22Rv1 (cell line): ENCODE measurements at regions not wholly inside any gene's neighbourhood (a gene's known extent, or its start where the extent isn't known, plus 50 kb on each side); places are given as distances from the start of the nearest gene placed in this dataset.

ENCODE experiments used
- H3K27ac ChIP-seq: fragments of 450-650 bp; 2 replicates; pipeline ENCODE4 v1.5.1; 2017
- ZFX ChIP-seq: fragments of 450-650 bp; IDR thresholded peaks from 2 replicates; pipeline ENCODE4 v1.6.1; 2017; ENCODE audit warnings: antibody characterized with exemption, borderline replicate concordance
- TF ChIP-seq, protein P1 (sequence below): fragments of 450-650 bp; IDR thresholded peaks from 2 replicates; pipeline ENCODE4 v1.5.1; 2017; ENCODE audit warnings: mild to moderate bottlenecking

DNA sequence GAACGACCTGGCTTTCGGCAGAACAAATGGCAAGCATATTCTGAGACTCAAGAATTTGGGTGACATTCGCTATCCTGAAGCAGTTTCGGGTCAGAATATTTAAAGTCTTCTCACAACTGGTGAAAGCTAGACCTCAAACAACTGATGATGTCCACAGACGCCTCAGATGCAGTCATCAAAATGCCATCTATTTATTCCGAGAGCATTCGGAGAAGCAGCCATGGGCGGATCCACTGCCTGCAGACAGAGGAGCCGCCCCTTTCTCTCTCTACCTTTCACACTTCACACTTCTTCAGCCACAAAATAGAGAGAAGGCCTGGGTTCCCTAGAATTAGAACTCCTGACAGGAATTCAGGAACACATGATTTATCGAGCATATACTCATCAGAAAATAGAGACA, 65.8 kb upstream of the CREB1 start:
- H3K27ac ChIP-seq, result no peak overlapping the region
- TF ChIP-seq ZFX, result no peak
- TF ChIP-seq, protein P1, sequence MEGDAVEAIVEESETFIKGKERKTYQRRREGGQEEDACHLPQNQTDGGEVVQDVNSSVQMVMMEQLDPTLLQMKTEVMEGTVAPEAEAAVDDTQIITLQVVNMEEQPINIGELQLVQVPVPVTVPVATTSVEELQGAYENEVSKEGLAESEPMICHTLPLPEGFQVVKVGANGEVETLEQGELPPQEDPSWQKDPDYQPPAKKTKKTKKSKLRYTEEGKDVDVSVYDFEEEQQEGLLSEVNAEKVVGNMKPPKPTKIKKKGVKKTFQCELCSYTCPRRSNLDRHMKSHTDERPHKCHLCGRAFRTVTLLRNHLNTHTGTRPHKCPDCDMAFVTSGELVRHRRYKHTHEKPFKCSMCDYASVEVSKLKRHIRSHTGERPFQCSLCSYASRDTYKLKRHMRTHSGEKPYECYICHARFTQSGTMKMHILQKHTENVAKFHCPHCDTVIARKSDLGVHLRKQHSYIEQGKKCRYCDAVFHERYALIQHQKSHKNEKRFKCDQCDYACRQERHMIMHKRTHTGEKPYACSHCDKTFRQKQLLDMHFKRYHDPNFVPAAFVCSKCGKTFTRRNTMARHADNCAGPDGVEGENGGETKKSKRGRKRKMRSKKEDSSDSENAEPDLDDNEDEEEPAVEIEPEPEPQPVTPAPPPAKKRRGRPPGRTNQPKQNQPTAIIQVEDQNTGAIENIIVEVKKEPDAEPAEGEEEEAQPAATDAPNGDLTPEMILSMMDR, result no peak

DNA sequence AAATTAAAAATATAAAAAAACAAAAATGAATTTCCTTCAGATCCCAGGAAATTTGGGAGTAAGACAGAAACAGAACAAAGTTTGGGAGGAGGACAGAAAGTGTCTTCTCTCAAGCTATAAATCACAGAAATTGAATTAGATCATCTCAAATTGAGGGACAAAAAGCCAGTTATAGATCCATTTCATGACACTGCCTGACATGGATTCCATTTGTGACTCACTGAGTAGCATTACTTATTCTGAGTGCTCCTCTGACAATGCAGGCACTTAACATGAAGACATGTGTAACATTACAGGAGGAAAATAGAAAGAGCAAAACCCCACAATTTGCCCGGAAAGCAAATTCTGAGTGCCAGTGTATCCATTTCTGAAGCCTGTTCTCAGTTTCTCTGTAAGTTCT, 63.9 kb upstream of the CREB1 start:
- no peak overlapping the region for H3K27ac ChIP-seq
- TF ChIP-seq, protein P1, result no peak
- no peak for TF ChIP-seq ZFX

DNA sequence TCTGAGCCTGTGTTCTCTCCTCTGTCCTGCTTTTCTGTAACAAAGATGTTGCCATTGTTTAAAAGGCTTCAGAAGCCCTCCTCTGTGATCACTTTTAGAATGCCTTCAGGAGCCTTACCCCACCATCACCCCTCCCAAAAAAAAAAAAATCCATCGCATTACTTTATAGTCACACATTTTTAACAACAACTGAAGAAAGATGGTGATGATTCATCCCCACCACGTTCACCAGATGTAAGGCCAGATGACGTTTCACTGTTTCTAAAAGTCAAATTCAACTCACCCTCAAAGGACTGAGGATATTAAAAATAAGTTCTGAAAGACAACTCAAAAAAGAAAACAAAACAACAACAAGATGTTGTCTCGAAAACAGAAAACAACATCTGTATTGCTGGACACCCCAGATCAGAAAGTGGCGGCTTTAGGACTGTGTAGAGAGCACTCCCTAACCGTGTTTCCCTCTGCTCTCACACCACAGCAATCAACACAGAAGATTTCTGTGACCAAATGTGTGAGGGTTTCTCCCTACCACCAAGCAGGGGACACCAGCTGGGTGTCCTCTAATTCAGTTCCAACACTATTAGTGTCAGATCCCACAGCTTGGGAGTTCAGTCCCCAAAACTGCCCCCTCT, 61.9 kb upstream of the CREB1 start:
- no peak overlapping the region for H3K27ac ChIP-seq
- TF ChIP-seq, protein P1, result no peak
- TF ChIP-seq ZFX, result no peak

DNA sequence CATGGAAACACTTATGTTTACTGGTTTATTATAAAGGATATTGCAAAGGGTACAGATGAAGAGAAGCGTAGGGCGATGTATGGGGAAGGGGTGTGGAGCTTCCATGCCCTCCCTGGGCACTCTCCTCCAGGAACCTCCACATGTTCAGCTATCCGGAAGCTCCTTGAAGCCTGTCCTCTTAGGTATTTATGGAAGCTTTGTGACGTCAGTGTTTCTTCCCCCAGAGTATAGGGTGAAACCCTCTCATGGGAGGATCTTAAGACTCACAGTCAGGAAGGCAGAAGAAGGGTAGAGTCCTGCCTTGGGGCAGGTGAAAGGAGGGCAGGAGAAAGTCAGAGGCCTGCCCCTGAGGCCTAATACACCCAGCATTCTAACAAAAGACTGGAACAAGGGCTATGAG, 61.3 kb upstream of the CREB1 start:
- no peak overlapping the region for H3K27ac ChIP-seq
- TF ChIP-seq, protein P1, result no peak
- no peak for TF ChIP-seq ZFX

DNA sequence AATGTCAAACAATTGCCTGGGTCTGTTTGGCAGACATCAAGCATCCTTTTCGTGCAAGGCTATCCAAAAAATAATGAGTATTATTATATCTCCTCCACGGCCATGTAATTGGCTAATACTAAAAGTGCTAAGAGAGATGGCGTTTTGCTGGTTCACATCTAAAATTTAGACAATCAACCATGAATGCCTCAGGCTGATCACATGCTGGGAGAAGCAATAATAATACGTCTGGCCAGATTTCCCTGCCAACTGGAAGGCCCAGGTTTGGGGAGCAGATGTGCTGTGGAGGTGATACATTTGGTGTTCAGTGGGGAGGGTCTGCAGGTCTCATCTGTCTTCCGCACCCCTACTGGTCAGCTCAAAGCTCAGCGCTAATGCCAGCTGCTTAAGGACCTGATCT, 60.3 kb upstream of the CREB1 start:
- no peak overlapping the region; the same call in 1 of the 2 replicates for H3K27ac ChIP-seq

DNA sequence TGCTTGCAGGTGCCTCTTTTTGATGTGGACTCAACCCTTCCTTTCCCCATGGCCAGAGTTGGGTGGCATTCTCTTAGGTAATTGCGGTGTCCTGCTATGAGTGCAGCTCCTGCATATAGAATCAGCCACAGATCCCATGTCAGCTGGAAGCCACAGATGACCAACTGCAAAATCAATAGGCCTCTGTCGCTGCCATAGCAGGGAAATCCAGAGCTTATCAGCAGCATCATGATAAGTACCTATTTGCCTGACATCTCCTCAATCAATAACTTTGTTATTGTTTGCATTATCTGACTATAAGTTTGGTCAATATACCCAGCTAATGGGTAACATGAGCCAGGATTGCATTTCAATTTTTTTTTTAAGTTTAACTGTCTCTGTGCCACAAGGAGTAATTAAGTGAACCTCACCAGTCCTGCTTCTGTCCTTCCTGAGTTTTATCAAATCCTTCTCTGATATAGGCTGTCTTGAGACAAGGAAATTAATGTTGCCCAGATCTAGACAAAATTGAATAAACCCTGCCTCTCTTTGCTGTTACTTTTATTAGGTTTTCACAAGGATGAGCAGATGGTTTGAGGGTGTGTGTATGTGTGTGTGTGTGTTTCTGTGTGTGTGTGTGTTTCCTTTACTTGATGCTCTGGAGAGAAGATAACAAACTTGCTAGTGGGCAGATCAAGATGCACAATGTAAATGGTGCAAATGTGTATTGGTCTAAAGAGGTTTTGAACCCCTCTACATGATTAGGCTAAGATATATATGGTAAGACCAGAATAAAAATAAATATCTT, 59.6 kb upstream of the CREB1 start:
- TF ChIP-seq ZFX, result no peak
- TF ChIP-seq, protein P1, result no peak
- no peak overlapping the region; the same call in 1 of the 2 replicates for H3K27ac ChIP-seq

More for the DNA sequence above, 60.3 kb upstream of the CREB1 start:
- no peak for TF ChIP-seq ZFX
- TF ChIP-seq, protein P1, result no peak

DNA sequence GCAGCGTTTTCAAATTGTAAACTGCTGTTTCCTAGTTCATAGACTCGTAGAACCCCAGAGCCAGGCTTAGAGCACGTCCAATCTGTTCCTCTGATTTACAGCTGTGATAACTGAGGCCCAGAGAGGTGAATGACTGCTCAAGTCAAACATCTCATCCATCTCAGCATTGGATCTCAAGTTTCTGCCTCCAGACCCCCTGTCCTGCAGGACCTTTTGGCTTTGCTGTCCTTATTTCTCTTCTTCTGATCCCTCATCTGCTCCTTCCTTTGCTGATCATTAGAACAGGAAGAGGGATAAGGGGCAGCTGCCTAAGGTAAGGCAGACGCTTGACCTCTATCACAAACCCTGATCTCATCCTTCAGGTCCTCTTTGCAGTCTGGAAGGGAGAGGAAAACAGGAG, 58.5 kb upstream of the CREB1 start:
- no peak overlapping the region for H3K27ac ChIP-seq
- TF ChIP-seq, protein P1, result no peak
- no peak for TF ChIP-seq ZFX
